ENCODE measurements at regions not wholly inside any gene's neighbourhood (a gene's known extent, or its start where the extent isn't known, plus 50 kb on each side); places are given as distances from the start of the nearest gene placed in this dataset.

GRCh38 chrX:45633419-45633818, 432.7 kb upstream of the DIPK2B start:
- H3K4me3 ChIP-seq (ENCODE audit: control insufficient read depth in 2 of 3, extremely low read depth in 1 of 3, insufficient read depth in 2 of 3, low read depth in 1 of 3, low read length in 3 of 3): no peak overlapping the region
- H3K27ac ChIP-seq (ENCODE audit: control insufficient read depth, insufficient read depth, low read length): no peak overlapping the region
- H2AFZ ChIP-seq (ENCODE audit: control insufficient read depth, low read length): no peak overlapping the region
- DNase-seq (ENCODE audit: low read depth, low spot score) (no peak), FAIRE-seq (no peak)
- no peak overlapping the region for H3K4me2 ChIP-seq (ENCODE audit: control insufficient read depth, extremely low read depth, insufficient read depth, low read depth, low read length)
- H3K27me3 ChIP-seq (ENCODE audit: control insufficient read depth, extremely low read depth, insufficient read depth, low read length): no peaks in the 10 kb centered on the region
- H3K36me3 ChIP-seq (ENCODE audit: control insufficient read depth in 2 of 2, extremely low read depth in 1 of 2, insufficient read depth in 2 of 2, low read length in 2 of 2): no peaks in the 10 kb centered on the region
- dilution Hi-C loops (cut with MboI; ENCODE audit: extremely low pct_ligation_motif_present, low sequenced_read_pairs): no loop called here
- TF ChIP-seq CTCF (optimal IDR thresholded peaks at IDR 0.05 in 1 of 3, IDR thresholded peaks at IDR 0.05 in 1 of 3, conservative IDR thresholded peaks at IDR 0.05 in 1 of 3; ENCODE audit: extremely low read depth in 1 of 3, insufficient read depth in 2 of 3, low read length in 3 of 3): no peak
- TF ChIP-seq EZH2 (IDR thresholded peaks at IDR 0.05; ENCODE audit: low read length): no peak
- no peaks in the 10 kb centered on the region for H4K20me1 ChIP-seq (ENCODE audit: control insufficient read depth, extremely low read depth, insufficient read depth, low read length)
- H3K4me1 ChIP-seq (ENCODE audit: control insufficient read depth, extremely low read depth, insufficient read depth, low read length): peaks cover 1% of the 10 kb centered on the region
- H3K79me2 ChIP-seq (ENCODE audit: control insufficient read depth, insufficient read depth, low read length): no peaks in the 10 kb centered on the region
- H3K9ac ChIP-seq (ENCODE audit: control insufficient read depth, extremely low read depth, insufficient read depth, low read length): no peak overlapping the region
- H3K9me3 ChIP-seq (ENCODE audit: control insufficient read depth, low read depth, low read length): peaks cover 2% of the 10 kb centered on the region
- no peaks in the 10 kb centered on the region for H3K9me1 ChIP-seq (ENCODE audit: control insufficient read depth, extremely low read depth, insufficient read depth, low read length)

GRCh38 chrX:45632506-45632905, 431.8 kb upstream of the DIPK2B start:
- Histone ChIP-seq H3K4me1 (ENCODE audit: control insufficient read depth, extremely low read depth, insufficient read depth, low read length) (peaks cover 6% of the 10 kb centered on the region), H4K20me1 (ENCODE audit: control insufficient read depth, extremely low read depth, insufficient read depth, low read length) (no peaks in the 10 kb centered on the region), H3K9ac (ENCODE audit: control insufficient read depth, extremely low read depth, insufficient read depth, low read length) (no peak overlapping the region), H3K79me2 (ENCODE audit: control insufficient read depth, insufficient read depth, low read length) (no peaks in the 10 kb centered on the region), H3K4me2 (ENCODE audit: control insufficient read depth, extremely low read depth, insufficient read depth, low read depth, low read length) (no peak overlapping the region), H2AFZ (ENCODE audit: control insufficient read depth, low read length) (no peak overlapping the region), H3K4me3 (ENCODE audit: control insufficient read depth in 2 of 3, extremely low read depth in 1 of 3, insufficient read depth in 2 of 3, low read depth in 1 of 3, low read length in 3 of 3) (no peak overlapping the region), H3K9me1 (ENCODE audit: control insufficient read depth, extremely low read depth, insufficient read depth, low read length) (no peaks in the 10 kb centered on the region), H3K36me3 (ENCODE audit: control insufficient read depth in 2 of 2, extremely low read depth in 1 of 2, insufficient read depth in 2 of 2, low read length in 2 of 2) (no peaks in the 10 kb centered on the region), H3K9me3 (ENCODE audit: control insufficient read depth, low read depth, low read length) (peaks cover 2% of the 10 kb centered on the region), H3K27me3 (ENCODE audit: control insufficient read depth, extremely low read depth, insufficient read depth, low read length) (no peaks in the 10 kb centered on the region), H3K27ac (ENCODE audit: control insufficient read depth, insufficient read depth, low read length) (no peak overlapping the region)
- FAIRE-seq (no peak), DNase-seq (ENCODE audit: low read depth, low spot score) (no peak)
- dilution Hi-C loops (cut with MboI; ENCODE audit: extremely low pct_ligation_motif_present, low sequenced_read_pairs): no loop called here
- TF ChIP-seq CTCF (optimal IDR thresholded peaks at IDR 0.05 in 1 of 3, IDR thresholded peaks at IDR 0.05 in 1 of 3, conservative IDR thresholded peaks at IDR 0.05 in 1 of 3; ENCODE audit: extremely low read depth in 1 of 3, insufficient read depth in 2 of 3, low read length in 3 of 3) (no peak), EZH2 (IDR thresholded peaks at IDR 0.05; ENCODE audit: low read length) (no peak)
